GM21529 (cell line): ENCODE measurements at regions not wholly inside any gene's neighbourhood (a gene's known extent, or its start where the extent isn't known, plus 50 kb on each side); places are given as distances from the start of the nearest gene placed in this dataset.
"Not testable (repeated sequence)": the region's sequence is repeated elsewhere in the genome, so short reads cannot be mapped to it uniquely, and the experiment has no call there.

Experiments
- ATAC-seq: cut with Tn5 transposase; IDR thresholded peaks from one replicate; pipeline ENCODE4 v1.9.1; 2021; ENCODE audit not compliant: unreplicated experiment

DNA sequence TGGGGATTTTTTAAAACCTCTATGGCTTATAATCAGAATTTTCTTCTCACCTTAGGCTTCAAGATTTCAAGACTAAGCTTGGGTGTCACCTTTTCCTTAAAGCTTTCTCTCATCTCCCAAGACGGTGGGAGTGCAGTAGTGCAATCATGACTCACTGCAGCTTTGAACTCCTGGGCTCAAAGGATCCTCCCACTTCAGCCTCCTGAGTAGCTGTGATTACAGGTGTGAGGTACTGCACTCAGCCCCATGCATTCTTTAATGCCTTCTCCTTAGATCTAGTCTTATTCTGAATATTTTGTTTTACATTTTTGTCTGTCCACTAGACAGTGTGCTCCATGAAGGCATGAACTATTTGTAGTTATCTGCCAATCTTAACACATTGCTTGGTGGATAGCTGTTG, 55.7 kb upstream of the FAT3 start:
- ATAC-seq, result no peak

DNA sequence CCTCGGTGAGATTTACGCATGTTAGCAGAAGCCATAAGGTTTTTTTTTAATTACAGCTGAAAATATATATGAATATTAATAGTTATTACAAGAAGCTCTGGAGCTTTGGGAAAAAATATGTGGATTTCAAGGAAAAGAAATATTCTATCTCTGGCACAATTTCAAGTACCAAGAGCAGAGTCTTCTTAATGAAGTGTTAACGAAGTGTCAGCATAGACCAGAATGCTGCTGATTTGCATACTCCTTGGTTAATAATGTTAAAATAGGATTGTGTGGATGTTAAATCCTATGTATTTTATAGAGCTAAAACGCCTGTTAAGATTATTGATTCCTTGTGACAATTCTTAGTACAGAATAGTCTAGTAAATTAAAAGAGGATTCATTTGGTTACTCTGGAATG, 57.0 kb upstream of the FAT3 start:
- ATAC-seq, result no peak

DNA sequence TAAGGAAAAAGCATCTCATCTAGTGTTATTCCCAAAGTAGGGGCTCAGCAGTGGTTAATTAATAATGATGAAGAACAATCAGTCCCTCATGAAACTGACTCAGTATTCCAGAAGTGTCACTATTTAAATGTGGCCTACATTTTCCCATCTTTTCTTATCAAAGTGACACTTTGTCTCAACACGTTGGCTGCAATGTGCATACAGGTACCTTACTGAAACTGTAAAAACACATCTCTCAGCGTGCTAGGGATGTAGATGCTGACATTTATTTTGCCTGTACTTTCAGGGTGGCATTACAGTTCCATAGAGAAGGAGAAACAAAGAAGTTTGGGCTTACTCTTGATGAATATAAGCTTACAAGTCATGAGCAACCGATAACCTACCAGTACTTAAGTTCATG, 58.3 kb upstream of the FAT3 start:
- no peak for ATAC-seq

DNA sequence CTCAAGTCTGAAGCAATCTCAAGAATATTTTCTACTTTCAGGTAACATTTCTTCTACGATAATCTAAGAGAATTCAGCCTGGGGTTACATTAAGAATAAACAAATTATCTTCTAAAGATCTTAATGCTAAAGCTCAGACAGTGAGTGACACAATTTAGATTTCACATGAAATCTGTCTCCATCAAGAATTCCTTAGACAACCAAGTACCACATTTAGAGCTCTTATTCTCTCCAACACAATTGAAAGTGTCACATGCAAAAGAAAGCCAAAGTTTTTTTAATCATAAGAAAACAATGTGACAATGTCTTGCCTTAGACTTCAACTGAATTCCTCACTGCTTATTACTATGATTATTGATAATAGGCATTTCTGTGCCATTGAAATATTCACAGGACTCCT, 60.7 kb upstream of the FAT3 start:
- ATAC-seq, result no peak

DNA sequence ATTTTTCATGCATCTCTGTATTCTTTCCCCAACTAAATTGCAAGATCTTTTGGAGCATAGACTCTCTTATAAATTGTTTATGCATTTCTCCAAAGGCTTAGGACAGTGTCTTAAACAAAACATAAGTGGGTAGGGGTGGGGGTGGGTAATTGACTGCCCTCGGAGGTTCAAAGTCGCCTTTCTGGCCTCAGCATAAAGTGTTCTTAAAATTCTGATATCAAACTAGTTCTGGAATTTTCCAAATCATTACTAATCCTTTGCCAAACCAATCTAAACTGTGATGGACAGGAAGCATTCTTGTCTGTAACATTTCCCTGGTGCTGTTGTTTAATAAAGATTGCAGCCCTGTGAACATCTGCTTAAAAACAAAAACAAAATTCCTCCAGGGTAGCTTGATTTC, 61.8 kb upstream of the FAT3 start:
- ATAC-seq, result no peak

DNA sequence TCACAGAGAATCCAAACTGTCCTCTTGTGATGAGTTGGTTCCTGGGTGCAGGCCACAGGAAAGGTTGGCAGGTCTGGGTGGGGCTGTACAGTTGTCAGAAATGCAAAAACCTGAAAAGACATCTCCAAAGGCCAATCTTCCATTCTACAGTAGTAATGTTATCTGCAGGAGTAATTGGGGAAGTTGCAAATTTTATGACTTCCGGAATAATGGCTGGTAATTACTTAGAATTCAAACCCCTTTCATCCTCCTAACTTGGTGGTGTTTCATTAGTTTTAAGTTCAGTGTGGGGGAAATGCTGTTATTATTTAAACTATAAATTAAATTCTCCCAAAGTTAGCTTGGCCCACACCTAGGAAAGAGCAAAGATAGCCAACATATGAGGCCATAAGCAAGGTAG, 64.7 kb upstream of the FAT3 start:
- ATAC-seq, result no peak

DNA sequence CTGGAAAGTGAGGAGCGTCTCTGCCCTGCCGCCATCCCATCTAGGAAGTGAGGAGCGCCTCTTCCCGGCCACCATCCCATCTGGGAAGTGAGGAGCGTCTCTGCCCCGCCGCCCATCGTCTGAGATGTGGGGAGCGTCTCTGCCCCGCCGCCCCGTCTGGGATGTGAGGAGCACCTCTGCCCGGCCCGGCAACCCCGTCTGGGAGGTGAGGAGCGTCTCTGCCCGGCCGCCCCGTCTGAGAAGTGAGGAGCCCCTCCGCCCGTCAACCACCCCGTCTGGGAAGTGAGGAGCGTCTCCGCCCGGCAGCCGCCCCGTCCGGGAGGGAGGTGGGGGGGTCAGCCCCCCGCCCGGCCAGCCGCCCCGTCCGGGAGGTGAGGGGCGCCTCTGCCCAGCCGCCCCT, 67.2 kb upstream of the FAT3 start:
- ATAC-seq, result not testable (repeated sequence)

DNA sequence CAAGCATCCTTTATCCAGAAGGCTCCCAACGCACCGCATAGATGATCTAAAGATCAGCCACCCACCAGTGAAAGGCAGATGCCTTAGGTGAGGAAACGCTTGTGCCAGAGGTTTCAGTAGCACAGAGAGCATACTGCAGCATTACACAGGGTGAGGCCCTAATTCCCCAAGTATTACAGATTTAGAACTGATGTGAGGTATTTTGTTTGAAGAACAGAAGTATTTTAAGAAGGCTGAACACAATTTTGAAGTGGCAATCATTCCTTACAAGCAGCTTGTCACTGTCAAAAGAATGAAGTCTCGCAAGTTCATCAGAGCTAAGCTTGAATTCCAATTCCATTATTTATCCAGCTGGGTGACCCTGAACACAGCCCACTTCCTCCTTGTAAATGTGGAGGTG, 70.0 kb upstream of the FAT3 start:
- ATAC-seq, result no peak

DNA sequence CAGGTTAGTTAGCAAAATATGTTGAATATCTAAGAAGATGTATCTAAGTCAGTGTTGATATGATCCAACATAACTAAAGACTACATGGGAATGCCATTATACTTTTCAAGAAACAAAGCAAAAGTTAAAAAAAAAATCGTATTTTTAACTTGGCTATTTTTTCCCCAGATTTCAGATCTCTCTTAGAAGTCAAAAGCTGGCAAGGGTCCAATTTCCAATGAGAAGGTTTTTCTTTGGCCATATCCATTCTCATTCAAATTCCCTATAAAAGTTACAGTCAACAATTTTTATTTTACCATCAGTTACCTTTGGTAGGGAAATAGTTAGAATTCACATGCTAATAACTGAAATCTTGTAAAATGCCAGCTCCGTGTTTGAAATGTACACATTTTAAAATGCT, 70.5 kb upstream of the FAT3 start:
- ATAC-seq, result no peak

DNA sequence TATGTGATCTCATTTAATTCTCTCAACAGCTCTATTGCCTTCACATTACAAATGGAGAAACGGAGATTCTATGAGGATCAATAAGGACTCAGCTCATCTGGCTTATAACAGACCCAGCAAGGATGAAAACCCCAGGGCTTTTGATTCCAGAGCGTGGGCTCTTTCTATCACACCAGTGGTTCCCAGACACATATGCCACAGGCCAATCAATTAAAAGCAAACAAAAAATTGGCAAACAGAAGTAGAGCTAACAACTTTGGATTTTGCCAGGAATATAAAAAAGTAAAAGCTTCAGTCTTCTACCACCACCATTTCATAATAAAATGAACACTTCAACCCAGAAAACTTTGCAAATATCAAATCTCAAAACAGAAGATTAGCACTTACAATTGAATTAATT, 71.1 kb upstream of the FAT3 start:
- no peak for ATAC-seq

DNA sequence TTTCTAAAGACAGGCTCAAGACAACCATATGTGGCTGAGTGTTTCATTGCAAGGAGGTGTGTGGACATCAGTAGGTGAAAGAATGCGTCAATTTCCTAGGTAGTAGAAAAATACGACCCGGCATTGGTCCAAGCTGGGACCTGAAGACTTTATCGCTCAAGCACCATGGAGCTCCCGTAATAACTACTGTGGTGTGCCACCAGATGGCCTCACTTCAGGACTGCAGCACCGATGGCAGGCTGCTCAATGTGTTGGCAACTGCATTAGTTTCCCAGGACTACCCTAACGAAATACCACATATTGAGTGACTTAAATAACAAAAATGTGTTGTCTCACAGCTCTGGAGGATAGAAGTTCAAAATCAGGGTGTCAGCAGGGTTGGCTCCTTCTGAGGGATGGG, 72.4 kb upstream of the FAT3 start:
- no peak for ATAC-seq

DNA sequence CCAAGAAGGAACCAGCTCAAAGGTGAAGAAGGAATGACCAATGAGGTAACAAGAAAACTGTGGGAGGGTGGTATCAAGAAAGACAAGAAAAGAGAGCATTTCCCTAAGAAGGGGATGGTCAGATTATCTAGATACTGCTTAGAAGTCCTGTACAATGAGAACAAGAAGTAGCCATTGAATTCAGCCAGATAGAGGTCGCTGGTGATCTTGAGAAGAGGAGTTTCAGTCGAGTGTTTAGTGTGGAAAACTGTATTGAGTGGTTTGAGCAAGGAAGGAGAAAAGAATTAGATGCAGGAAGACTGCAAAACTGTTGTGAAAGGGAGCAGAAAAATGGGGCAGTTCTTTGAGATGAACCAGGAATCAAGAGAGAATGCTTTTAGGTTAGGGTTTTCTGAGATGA, 74.6 kb upstream of the FAT3 start:
- no peak for ATAC-seq

DNA sequence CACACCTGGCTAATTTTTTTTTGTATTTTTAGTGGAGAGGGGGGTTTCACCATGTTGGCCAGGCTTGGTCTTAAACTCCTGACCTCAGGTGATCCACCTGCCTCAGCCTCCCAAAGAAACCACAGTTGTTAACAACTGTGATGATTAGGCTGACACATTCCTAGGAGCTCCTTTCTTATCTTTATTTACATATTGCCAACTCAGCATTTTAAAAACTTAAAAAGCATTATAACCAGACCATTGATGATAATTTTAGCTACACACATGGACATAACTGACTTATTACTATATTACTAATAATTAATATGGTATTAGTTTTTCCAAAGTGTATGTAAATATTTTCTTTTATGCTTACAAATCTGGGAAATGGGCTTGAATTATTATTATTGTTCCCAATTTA, 82.9 kb upstream of the FAT3 start:
- no peak for ATAC-seq

DNA sequence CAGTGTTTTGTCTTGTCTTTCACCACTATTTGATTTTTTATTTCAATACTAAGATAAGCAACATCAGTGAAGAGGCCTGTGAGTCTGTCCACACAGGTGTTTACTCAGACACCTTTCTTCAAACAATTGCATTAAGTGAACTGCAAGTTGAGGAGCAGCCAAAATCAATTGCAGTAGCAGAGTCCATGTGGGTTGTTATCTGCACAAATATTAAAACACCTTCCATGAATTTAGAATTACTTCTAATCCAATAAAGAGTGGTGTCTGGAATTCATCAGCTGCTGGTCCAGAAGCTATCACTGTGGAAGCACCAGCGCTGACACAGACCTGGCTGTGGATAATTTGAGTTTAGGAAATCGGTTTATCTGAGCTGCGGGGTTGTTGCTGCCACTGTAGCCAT, 83.5 kb upstream of the FAT3 start:
- no peak for ATAC-seq

DNA sequence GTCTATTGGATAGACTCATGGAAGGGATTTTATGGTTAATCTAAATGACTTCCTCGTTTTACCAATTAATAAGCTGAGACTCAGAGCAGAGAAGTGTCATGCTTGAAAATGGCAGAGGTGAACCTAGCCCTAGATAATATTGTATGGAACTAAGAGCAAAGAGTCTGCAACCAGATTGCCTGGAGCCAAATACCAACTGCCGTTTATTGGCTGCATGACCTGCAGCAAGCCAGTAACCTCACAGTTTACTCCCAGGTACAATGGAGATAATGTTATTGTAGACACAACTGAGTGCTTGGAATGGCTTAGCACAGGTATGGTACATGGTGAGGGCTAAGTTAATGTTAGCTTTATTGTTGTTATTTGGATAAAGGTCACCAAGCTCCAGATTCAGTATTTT, 84.6 kb upstream of the FAT3 start:
- ATAC-seq, result no peak

DNA sequence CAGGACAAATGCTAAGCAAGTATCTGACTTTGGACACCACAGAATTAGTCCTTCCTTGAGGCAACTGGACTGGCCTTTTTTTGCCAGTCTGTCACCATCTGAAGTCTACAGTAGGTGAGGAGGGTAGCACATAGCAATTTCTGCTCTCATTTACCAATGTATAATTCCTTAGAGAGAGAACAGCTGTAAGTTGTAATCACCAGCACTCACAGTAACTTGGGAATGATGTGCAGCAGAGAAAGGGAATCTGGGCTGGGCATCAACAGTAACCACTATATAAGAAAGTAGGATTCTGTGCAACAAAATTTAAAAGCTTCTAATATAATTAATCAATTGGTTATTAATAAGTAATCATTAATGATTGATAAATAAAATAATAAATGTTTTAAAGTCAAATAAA, 86.3 kb upstream of the FAT3 start:
- ATAC-seq, result no peak

DNA sequence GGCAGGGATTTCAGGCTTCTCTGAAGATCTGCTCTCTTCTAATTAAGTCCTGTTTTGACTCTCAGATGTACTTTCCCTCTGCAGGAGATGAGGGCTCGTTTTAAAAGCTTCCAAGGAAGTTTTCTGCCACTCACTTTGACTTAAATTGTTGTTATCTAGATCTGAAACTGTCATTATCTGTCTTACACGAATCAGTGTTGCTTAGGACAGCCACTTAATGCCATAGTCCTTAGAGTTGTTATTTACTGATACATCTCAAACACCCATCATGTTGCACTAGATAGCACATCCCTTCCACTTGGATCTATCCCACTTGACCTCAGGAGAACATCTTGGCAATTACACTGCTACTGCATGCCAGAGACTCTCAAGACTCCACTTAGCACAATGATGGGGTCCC, 86.9 kb upstream of the FAT3 start:
- ATAC-seq, result no peak

DNA sequence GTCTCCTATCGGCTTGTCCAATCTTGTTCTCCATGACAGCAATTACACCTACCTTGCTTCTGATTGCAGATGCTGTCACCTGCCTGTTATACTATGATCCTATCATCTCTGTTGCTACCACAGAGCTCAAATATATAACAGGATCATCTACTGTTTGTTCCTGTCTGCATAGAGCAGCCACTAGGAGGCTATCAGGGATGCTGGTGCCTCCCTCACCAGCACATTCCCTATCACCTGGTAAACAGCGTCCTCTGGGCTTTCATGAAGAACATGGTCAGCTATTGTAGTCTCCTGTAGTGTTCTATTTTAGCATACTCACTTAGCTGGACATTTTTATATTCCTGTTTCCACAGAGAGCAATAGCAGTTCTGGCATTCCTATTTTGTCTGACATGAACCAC, 87.8 kb upstream of the FAT3 start:
- no peak for ATAC-seq

DNA sequence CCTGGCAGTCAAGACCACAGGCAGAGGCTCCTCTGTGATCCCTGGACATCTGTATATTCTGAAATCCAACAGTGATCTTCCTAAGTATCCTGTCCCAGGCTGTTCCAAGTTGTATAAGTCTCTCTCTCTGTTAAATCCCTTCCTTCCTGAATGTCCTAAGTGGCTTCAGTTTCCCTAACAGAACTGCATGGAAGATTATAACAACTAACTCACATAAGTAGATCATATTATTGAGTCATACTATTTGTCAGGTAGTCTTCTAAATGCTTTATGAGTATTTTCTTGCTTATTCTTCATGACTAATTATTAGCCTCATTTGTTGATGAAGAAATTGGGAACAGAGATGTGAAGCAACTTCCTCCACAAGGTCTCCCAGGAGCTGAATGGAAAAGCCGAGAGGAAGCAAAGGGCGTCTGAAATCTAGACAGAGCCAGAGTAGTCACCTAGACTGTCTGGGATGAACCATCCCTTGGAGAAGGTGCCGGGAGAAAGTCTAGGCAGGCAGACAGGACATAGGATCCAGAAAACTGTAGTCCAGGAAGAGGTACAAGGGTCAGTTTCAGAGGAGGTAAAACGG, 93.2 kb upstream of the FAT3 start:
- no peak for ATAC-seq

DNA sequence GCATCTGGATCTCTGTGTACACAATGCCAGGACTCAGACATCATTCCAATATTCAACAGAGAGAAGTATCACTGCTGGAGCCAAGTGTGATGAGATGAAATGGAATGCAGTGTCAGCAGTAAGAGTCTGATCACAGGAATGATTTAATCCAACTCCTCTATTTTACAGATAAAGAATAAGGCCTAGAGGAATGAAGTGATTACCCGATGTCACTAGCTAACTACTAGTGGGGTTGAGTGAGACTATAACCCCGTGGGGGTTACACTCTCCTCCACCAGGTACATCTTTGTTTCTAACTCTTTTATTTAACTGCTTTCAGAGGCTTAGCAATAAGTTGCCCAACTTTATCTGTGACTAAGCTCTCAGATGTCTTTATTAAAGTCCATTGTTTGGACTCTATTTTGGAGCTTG, 94.2 kb upstream of the FAT3 start:
- no peak for ATAC-seq

DNA sequence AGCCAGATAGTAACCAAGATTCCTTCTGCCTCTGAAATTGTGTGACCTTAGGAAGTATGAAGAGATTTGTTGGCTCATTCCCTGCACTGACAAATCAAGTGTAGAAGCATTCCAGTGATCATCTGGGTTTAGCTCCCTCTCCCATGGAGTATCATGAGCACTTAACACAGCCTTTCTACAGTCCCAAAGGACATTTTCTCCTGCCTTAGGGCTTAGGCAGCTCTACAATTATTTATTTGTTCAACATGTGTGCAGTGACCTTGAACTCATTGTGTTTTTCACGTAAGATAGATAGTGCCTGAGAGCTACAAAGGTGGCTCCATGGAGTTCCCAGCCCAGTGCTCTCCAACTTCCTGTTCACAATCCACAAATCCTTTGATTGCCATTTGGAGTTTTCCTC, 94.8 kb upstream of the FAT3 start:
- ATAC-seq, result no peak

DNA sequence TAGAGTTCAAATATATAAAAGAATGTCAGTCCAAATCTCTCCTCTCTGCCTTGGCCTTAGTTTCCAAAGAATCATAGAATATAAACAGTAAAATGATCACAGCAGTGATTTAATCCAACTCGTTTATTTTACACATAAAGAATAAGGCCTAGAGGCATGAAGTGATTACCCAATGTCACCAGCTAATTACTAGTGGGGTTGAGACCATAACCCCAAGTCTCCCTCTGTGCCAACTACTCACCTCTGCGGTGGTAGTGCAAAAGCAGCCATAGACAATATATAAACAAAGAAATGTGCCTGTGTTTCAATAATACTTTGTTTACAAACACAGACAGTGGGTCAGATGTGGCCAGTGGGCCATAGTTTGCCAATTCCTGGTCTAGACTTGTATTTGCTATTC, 96.6 kb upstream of the FAT3 start:
- no peak for ATAC-seq

DNA sequence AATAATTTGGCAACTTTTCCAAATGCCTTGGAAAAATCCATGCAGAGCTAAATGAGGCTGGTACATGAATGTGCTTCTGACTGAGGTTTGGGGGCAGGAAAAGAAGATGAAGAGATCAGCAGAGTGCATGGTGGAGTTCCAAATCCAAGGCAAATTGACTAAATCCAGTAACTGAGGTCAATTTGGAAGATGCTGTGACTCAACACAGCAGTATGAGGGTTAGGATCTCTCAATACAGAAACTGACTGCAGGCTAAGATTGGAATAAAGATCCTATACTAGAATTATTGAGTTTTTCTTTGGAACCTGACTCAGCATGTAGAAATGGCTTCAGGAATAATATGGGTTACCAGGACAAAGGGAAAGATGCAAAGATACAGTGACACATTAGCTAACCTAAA, 99.3 kb upstream of the FAT3 start:
- ATAC-seq, result no peak

DNA sequence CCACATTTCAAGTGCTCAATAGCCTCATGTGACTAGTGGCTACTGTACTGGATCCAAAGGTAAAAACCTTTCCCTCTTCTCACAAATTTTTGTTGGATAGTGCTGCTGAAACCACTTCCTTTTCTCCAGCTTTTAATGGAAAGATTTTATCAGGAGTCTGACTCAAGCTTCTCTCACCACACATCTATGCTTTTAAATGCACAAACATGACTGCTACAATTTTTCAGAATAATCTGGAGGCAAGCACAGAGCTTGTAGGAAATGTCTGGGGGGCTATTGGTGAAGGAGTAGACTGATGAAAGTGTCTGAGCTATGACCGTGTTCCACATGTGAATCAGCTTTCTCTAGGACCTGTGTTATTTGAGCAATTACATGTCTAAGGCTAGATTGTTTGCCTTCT, 101.1 kb upstream of the FAT3 start:
- no peak for ATAC-seq
